ENCODE measurements at regions not wholly inside any gene's neighbourhood (a gene's known extent, or its start where the extent isn't known, plus 50 kb on each side); places are given as distances from the start of the nearest gene placed in this dataset.

GRCh38 chr3:88618021-88618645, 468.4 kb downstream of the C3orf38 start:
- TF ChIP-seq POLR2AphosphoS5 (IDR thresholded peaks at IDR 0.05; ENCODE audit: low read depth): no peak
- no peak for TF ChIP-seq CTCF (conservative IDR thresholded peaks at IDR 0.05; ENCODE audit: low read depth in 2 of 2)
- no peak for TF ChIP-seq EZH2phosphoT487 (IDR thresholded peaks at IDR 0.05; ENCODE audit: unreplicated experiment)
- no peak for TF ChIP-seq STAT1 (IDR thresholded peaks at IDR 0.05; ENCODE audit: unreplicated experiment)
- TF ChIP-seq CREB1 (CRISPR knock-in tag; IDR thresholded peaks at IDR 0.05; ENCODE audit: low read depth): no peak
- no peak for TF ChIP-seq EZH2 (IDR thresholded peaks at IDR 0.05; ENCODE audit: low read depth, unreplicated experiment)
- no peak for TF ChIP-seq ZNF114 (CRISPR knock-in tag; IDR thresholded peaks at IDR 0.05)
- TF ChIP-seq REST (IDR thresholded peaks at IDR 0.05; ENCODE audit: unreplicated experiment): no peak

Data from GM23338 (cell line).